GM06990 (cell line): ENCODE measurements at regions not wholly inside any gene's neighbourhood (a gene's known extent, or its start where the extent isn't known, plus 50 kb on each side); places are given as distances from the start of the nearest gene placed in this dataset.

Source experiments
- DNase-seq: peaks from one replicate; pipeline ENCODE4 v3.0.0-alpha.2; 2011; ENCODE audit not compliant: insufficient read length; ENCODE audit errors: extremely low read depth
- H3K27me3 ChIP-seq: replicated peaks from 2 replicates; pipeline ENCODE4 v1.6.0; 2011; ENCODE audit warnings: low read length; ENCODE audit not compliant: control insufficient read depth, insufficient read depth
- H3K36me3 ChIP-seq: 2 replicates; pipeline ENCODE4 v1.5.1; 2011; ENCODE audit warnings: low read length; ENCODE audit not compliant: control insufficient read depth, insufficient read depth
- H3K4me3 ChIP-seq: replicated peaks from 2 replicates; pipeline ENCODE4 v1.5.1; 2011; ENCODE audit warnings: low read depth, mild to moderate bottlenecking, control low read depth, low read length
- CTCF ChIP-seq: IDR thresholded peaks from 2 replicates; pipeline ENCODE4 v1.5.1; 2011; ENCODE audit warnings: low read length, control low read depth, mild to moderate bottlenecking, inconsistent platforms; ENCODE audit not compliant: insufficient read depth, poor library complexity, severe bottlenecking

- DNase-seq: no peak
- no peaks in the 10 kb centered on the region for H3K27me3 ChIP-seq
- no peak for TF ChIP-seq CTCF
- H3K4me3 ChIP-seq: no peak overlapping the region
- H3K36me3 ChIP-seq: no peaks in the 10 kb centered on the region
Measured at GRCh38 chr4:24240655-24241054, 343.7 kb downstream of the DHX15 start.

GRCh38 chr4:24237709-24238108, 346.6 kb downstream of the DHX15 start:
- no peak for TF ChIP-seq CTCF
- H3K27me3 ChIP-seq: no peaks in the 10 kb centered on the region
- no peak overlapping the region for H3K4me3 ChIP-seq
- no peak for DNase-seq
- H3K36me3 ChIP-seq: no peaks in the 10 kb centered on the region

GRCh38 chr4:24236532-24236931, 346.7 kb upstream of the PPARGC1A start:
- Histone ChIP-seq H3K36me3 (no peaks in the 10 kb centered on the region), H3K27me3 (no peaks in the 10 kb centered on the region), H3K4me3 (no peak overlapping the region)
- DNase-seq: no peak
- TF ChIP-seq CTCF: no peak

DNA sequence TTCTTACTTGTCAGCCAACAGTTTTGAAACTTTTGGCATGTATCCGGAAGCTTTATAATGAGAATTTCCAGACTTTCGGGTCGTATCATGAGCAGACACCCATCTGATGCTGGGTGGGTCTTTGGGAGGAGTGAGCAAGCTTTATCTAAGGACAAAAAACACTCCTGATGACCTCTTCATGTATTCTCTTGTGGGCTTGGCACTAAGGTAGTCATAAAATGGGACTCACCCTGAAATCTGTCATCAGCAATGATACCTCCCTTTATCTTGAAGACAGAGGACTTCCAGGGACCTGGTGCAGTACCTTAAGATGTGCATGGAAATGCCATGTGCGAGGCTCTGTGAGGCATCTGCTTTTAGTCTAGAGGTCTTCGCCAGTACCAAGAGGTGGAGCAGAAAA, 346.3 kb upstream of the PPARGC1A start:
- Histone ChIP-seq H3K4me3 (no peak overlapping the region), H3K36me3 (no peaks in the 10 kb centered on the region), H3K27me3 (no peaks in the 10 kb centered on the region)
- TF ChIP-seq CTCF: no peak
- DNase-seq: no peak

DNA sequence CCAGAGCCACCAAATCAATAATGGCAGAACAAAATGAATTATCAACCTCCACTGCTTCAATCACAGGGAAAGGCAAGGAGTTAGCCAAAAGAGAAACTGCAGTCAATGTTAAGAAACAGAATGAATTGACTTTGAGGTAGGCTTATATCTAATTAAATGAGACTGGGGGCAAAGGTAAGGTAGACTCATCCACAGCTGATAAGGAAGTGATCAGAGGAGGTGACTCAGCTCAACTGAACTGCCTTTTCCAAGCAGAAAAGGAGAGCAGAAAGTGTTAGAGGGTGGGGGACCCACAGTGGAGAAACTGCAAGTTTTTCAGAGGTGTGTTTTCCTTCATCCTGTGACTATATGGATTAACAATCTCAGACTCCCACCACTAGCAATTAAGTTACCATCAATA, 345.8 kb upstream of the PPARGC1A start:
- H3K27me3 ChIP-seq: no peaks in the 10 kb centered on the region
- no peaks in the 10 kb centered on the region for H3K36me3 ChIP-seq
- no peak overlapping the region for H3K4me3 ChIP-seq
- no peak for TF ChIP-seq CTCF
- DNase-seq: no peak

DNA sequence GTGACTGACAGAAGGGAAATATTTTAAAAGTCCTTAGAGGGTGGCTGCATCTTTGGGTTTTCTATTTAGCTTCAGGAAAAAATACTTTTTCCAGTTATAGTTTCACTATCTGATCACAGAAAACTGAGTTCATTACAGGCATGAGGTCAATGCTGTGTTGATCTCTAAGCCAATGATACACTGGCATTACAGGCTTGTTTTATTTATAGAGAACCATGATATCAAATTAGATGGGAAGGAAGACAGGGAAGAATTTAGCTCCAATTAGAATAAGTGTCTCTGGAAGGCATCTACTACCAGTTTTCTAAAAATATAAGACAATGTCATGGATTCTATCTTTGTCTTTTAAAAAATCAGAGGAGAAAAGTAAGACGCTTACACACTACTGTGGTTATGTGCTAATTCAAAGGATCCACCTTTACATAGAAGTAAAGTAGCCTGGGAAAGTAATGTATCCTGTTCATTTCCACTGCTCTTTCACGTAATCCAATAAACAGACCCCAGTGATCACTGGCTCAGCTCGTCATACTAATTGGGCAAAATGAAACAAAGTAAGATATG, 344.5 kb upstream of the PPARGC1A start:
- Histone ChIP-seq H3K36me3 (no peaks in the 10 kb centered on the region), H3K27me3 (no peaks in the 10 kb centered on the region), H3K4me3 (no peak overlapping the region)
- no peak for TF ChIP-seq CTCF
- DNase-seq: no peak
